ENCODE measurements at regions not wholly inside any gene's neighbourhood (a gene's known extent, or its start where the extent isn't known, plus 50 kb on each side); places are given as distances from the start of the nearest gene placed in this dataset.
A peak's percentile ranks its signal among the peaks of the same experiment; 100 is the strongest.

GRCh38 chr2:18912225-18912888 is 323.0 kb upstream of the NT5C1B start:
- Histone ChIP-seq H3K36me3 (ENCODE audit: insufficient read depth, low read length) (no peaks in the 10 kb centered on the region), H4K20me1 (ENCODE audit: insufficient read depth) (no peaks in the 10 kb centered on the region), H3K79me2 (replicated peaks; ENCODE audit: insufficient read depth, low read length) (no peaks in the 10 kb centered on the region), H3K4me3 (ENCODE audit: low read length) (no peak overlapping the region), H3K4me2 (ENCODE audit: low read length) (no peak overlapping the region), H2AFZ (ENCODE audit: low read depth, low read length) (no peak overlapping the region), H3K9me3 (ENCODE audit: low read length) (no peaks in the 10 kb centered on the region), H3K9me2 (ENCODE audit: insufficient read depth, low read length) (no peaks in the 10 kb centered on the region), H3K27ac (ENCODE audit: low read length) (no peak overlapping the region), H3K27me3 (ENCODE audit: insufficient read depth, low read depth, low read length) (no peaks in the 10 kb centered on the region), H3K9ac (ENCODE audit: low read length) (no peak overlapping the region), H3F3A (ENCODE audit: insufficient read depth, low read length, poor library complexity, severe bottlenecking) (no peaks in the 10 kb centered on the region)
- TF ChIP-seq EP300 (conservative IDR thresholded peaks at IDR 0.05; ENCODE audit: poor library complexity, severe bottlenecking): peak; percentile 35
- no peak for TF ChIP-seq POLR2AphosphoS5 (IDR thresholded peaks at IDR 0.05)
- no peak for TF ChIP-seq SMC3 (conservative IDR thresholded peaks at IDR 0.05; ENCODE audit: poor library complexity)
- no peak for TF ChIP-seq EZH2 (IDR thresholded peaks at IDR 0.05; ENCODE audit: borderline replicate concordance, insufficient read depth, low read length, poor library complexity, severe bottlenecking)
- no peak for TF ChIP-seq MXI1 (conservative IDR thresholded peaks at IDR 0.05; ENCODE audit: poor library complexity, severe bottlenecking)

- Histone ChIP-seq H3K36me3 (ENCODE audit: insufficient read depth, low read length) (no peaks in the 10 kb centered on the region), H3K4me3 (ENCODE audit: low read length) (no peak overlapping the region), H3K4me2 (ENCODE audit: low read length) (no peak overlapping the region), H3K79me2 (replicated peaks; ENCODE audit: insufficient read depth, low read length) (no peaks in the 10 kb centered on the region), H3K9me2 (ENCODE audit: insufficient read depth, low read length) (no peaks in the 10 kb centered on the region), H3K9ac (ENCODE audit: low read length) (no peak overlapping the region), H4K20me1 (ENCODE audit: insufficient read depth) (no peaks in the 10 kb centered on the region), H3K27ac (ENCODE audit: low read length) (no peak overlapping the region), H3F3A (ENCODE audit: insufficient read depth, low read length, poor library complexity, severe bottlenecking) (no peaks in the 10 kb centered on the region), H2AFZ (ENCODE audit: low read depth, low read length) (no peak overlapping the region), H3K9me3 (ENCODE audit: low read length) (no peaks in the 10 kb centered on the region), H3K27me3 (ENCODE audit: insufficient read depth, low read depth, low read length) (no peaks in the 10 kb centered on the region)
- no peak for TF ChIP-seq RAD21 (conservative IDR thresholded peaks at IDR 0.05)
- TF ChIP-seq SMC3 (conservative IDR thresholded peaks at IDR 0.05; ENCODE audit: poor library complexity): no peak
- TF ChIP-seq EP300 (conservative IDR thresholded peaks at IDR 0.05; ENCODE audit: poor library complexity, severe bottlenecking): no peak
- no peak for TF ChIP-seq EZH2 (IDR thresholded peaks at IDR 0.05; ENCODE audit: borderline replicate concordance, insufficient read depth, low read length, poor library complexity, severe bottlenecking)
- no peak for TF ChIP-seq MXI1 (conservative IDR thresholded peaks at IDR 0.05; ENCODE audit: poor library complexity, severe bottlenecking)
- no peak for TF ChIP-seq TAF1 (IDR thresholded peaks at IDR 0.05; ENCODE audit: low read depth)
- no peak for TF ChIP-seq POLR2AphosphoS5 (IDR thresholded peaks at IDR 0.05)
- no peak for TF ChIP-seq CTCF (IDR thresholded peaks at IDR 0.05; ENCODE audit: poor library complexity, severe bottlenecking)
- no peak for TF ChIP-seq REST (IDR thresholded peaks at IDR 0.05; ENCODE audit: borderline replicate concordance)
Measured at GRCh38 chr2:18911416-18911815, 322.0 kb upstream of the NT5C1B start.

All from neural cell (in vitro differentiated cells).